HG02642 (cell line): ENCODE measurements at regions not wholly inside any gene's neighbourhood (a gene's known extent, or its start where the extent isn't known, plus 50 kb on each side); places are given as distances from the start of the nearest gene placed in this dataset.
"Not testable (repeated sequence)": the region's sequence is repeated elsewhere in the genome, so short reads cannot be mapped to it uniquely, and the experiment has no call there.

Experiments used
- ATAC-seq: cut with Tn5 transposase; IDR thresholded peaks from one replicate; pipeline ENCODE4 v1.9.1; 2021; ENCODE audit warnings: mild to moderate bottlenecking; ENCODE audit not compliant: unreplicated experiment, poor library complexity

DNA sequence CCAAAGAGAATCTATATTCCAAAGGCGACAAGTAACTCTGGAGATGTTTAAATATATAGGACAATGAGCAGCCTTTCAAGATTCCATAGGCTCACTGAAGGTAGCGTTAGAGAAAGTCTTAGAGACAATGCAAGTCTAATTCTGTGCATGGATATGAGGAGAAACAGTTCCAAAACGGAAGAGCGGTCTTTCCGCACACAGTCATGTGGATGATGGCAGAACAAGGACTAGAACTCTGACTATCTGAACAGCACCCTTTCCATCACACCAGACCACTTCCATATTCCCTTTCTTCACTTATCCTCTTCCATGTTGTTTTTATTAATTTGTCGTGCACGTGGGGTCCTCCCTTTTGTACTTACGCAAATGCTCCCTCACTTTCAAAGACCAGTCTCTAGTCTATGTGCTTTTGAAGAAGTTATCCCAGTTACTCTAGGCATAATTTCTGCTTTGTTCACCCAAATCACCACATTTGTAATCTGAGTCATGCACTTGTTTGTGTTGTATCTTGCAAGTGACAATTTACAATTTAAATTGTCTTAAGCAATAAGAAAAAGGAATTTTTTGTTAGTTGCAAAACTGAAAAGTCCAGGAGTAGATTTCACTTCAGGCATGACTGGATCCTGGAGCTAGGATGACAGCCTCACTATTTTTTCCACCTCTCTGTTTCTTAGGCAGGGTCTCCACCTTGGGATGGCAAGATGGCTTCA is 116.0 kb upstream of the ADRA1B start:
- no peak for ATAC-seq

DNA sequence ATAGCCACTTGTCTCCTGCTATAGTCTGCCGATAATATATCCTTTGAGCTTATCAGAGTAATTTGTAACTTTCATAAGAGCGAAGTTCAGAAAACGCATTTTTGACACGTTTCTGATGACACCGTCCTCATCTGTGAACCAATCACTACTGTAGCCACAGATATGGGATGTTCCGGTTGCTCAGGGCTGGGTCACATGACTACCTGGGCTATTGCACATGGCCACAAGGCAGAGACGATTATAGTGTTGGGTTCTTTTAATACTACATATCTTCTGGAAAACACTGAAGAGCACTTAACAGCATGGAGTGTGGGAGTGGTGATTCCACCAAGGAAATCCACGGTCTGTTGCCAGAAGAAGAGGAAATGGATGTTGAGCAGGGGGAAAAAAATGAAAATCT is 115.0 kb upstream of the ADRA1B start:
- no peak for ATAC-seq

DNA sequence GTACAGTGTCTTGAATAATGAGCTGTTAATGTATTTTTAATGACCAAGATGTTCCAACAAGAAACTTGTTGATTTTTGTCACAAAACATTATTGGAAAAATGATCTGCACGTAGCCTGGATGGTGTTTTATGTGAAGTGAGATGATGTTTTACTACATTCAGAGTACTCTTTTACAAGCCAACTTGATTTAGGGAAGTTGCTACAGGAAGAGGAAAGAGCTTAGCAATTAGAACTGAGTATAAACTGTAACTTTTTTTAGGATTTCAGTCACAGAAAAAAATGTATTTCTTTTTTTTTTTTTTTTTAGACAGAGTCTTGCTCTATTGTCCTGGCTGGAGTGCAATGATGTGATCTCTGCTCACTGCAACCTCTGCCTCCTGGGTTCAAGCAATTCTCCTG is 113.6 kb upstream of the ADRA1B start:
- no peak for ATAC-seq

DNA sequence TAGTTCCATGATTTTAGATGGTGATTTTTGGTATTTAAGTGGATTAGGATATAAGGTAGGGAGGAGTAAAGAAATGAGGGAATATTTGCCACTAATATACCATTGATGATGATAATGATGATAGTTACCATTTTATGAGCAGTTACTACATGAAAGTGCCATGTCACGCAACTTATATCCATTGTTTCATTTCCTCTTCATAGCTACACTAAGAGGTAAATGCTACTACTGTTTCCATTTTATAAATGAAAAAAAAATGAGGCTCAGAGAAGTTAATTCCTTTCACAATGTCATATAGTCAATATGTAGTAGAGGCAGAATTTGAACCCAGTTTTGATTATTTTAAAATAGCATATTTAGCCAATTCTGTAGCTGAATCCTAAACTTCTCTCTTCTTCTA is 112.2 kb upstream of the ADRA1B start:
- ATAC-seq: no peak

DNA sequence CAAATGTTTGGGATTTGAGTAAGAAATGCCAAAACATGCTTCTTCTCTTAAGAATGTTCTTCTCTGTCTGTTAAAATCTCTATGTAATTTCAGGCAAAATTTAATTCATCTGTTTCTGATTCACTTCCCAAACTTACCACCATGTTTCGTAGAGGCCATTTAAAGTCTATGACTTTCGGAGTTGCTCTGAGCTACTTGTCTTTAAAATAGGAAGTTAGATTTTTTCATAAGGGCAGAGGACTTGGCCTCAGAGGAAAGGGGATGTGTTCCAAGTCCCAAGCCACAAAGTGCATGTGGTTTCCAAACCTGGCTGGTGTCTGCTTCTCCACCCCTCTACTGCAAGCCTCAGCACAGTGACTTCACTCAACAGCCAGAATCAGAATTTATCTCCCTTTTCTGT is 111.3 kb upstream of the ADRA1B start:
- no peak for ATAC-seq

DNA sequence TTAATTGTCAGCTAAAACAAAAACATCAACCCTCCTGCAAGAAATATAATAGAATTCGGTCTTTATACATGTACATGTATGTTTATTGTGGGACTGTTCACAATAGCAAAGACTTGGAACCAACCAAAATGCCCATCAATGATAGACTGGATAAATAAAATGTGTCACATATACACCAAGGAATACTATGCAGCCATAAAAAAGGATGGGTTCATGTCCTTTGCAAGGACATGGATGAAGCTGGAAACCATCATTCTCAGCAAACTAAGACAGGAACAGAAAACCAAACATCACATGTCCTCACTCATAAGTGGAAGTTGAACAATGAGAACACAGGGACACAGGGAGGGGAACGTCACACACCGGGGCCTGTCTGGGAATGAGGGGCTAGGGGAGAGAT is 109.1 kb upstream of the ADRA1B start:
- not testable (repeated sequence) for ATAC-seq

DNA sequence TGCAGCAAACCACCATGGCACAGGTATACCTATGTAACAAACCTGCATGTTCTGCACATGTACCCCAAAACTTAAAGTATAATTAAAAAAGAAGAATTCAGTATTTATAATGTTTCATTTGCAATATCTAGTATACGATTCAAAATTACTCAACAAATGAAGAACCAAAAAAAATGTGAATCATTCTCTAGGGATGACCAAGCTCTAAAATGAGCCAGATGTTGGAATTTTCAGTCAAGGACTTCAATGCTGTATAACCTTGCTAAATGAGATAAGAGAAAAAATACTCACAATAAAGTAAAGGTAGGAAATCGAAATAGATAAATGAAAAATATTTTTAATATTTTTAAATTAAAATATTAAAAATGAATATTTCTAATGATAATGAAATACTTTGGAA is 108.7 kb upstream of the ADRA1B start:
- no peak for ATAC-seq

DNA sequence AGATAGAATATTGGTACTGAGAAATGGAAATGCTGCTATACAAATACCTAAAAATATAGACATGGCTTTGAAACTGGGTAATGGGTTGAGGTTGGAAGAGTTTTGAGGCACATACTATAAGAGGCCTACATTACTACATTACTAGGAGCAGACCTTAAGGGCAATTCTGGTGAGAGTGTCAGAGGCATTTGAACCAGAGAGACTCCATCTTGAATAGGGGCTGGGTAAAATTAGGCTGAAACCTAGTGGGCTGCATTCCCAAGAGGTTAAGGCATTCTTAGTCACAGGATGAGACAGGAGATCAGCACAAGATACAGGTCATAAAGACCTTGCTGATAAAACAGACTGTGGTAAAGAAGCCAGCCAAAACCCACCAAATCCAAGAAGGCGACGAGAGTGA is 104.6 kb upstream of the ADRA1B start:
- no peak for ATAC-seq

DNA sequence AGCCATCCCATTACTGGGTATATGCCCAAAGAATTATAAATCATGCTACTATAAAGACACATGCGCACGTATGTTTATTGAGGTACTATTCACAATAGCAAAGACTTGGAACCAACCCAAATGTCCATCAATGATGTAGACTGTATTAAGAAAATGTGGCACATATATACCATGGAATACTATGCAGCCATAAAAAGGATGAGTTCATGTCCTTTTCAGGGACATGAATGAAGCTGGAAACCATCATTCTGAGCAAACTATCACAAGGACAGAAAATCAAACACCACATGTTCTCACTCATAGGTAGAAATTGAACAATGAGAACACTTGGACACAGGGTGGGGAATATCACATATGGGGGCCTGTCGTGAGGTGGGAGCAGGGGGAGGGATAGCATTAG is 103.5 kb upstream of the ADRA1B start:
- ATAC-seq: not testable (repeated sequence)

DNA sequence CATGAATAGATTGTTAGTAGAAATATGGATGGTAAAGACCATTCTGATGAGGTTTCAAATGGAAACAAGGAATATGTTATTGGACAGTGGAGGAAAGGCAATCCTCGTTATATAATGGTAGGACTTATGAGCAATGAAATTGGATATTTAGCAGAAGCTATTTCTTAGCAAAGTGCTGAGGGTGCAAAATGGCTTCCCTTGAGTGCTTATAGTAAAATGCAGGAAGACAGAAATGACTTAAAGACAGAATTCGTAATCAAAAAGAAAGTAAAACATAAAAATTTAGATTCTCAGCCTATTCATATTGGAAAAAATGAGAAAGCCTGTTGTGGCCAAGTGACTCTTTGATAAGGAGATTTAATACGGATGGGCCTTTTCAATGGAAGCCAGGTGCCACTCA is 102.1 kb upstream of the ADRA1B start:
- ATAC-seq: no peak

DNA sequence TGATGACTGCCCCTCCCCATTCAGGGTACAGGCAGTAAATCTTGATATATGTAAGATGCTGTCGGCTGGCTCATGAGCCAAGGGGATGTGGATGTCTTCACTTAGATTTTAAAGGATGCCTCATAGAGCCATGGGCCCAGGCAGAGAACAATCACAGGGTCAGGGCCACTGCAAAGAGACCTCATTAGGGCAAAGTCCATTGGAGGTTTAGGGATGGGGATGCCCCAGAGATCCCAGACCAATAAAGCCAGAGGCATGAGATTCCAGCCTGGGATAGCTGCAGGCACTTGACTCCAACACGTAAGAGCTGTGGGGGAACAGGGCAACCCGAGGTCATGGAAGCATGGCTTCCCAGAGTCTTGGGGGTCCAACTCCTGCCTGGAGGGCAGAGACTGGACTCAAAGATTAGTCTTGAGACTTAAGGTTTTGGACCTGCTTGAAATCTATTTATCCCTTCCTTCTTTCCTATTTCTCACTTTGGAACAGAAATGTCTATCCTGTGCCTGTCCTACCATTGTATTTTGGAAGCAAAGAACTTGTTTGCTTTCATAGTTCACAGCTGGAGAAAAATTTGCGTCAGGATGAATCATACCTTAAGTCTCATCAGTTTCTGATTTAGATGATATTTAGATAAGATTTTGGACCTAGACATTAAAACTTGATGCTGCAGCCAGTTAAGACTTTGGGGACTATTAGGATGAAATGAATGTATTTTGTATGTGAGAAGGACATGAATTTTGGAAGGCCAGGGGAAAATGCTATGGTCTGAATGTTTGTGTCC is 101.3 kb upstream of the ADRA1B start:
- no peak for ATAC-seq

DNA sequence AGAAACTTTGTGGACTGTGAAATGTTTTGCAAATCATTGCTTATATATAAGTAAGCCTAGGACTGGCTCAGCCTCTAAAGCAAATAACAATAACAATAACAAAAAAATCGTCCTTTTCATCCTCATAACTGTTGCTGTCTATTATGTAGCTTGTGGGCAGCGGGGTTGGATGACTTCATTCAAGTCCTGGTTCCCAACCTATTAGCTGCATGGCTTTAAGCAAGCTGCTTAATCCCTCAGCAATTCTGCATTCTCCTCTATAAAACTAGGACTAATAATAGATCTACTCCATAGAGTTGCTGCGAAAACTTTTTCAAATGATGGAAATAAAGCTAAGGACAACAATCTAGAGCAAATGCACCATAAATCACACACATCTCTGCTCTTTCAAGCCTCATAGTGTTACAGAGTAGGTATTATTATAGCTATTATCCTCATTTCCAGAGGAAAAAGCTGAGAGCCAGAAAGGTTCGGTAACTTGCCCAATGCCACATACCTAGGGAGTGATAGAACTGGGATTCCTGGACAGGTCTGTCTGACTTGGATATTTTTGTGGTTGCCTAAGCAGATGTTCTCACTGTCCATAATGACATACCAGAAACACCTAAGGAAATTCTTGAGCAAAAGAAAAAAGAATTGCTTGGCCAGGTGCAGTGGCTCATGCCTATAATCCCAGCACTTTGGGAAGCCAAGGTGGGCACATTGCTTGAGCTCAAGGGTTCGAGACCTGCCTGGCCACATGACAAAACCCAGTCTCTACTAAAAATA is 98.8 kb upstream of the ADRA1B start:
- no peak for ATAC-seq

DNA sequence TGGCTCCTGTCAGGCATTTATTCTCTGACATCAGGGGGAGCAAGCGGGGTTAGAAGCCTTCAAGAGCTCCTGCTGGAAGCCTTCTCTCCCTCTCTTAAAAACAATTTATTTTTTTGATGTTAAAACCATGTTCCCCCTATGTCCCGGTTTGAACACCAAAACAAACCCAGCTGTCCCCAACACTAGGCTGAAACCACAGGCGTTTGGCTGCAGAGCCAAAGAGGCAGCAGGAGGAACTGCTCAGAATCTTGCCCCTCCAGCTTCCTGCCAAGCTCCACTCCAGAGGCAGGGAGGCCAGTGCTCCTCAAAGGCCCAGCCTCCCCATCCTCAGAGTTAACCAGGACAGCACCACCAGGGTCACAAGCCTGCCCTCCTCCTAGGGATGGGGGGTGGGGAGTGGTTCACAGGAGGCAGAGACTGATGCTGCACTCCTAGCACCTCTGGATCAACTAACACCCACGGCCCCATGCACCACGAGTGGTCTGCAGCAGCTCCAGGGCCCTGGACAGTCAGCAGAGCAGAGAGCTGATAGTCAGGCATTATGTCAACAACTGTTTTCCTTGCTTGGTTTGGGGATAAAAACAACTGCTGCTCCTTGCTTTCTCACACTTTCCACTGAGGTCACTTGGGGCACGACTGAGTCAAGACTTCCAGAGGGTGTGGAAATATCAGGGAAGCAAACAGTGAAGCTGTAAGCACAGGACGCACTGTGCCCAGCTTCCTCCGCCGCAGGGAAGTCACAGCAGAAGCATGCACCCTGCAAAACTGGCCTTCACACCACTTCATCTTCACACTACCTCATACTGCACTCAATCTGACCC is 96.5 kb upstream of the ADRA1B start:
- no peak for ATAC-seq

DNA sequence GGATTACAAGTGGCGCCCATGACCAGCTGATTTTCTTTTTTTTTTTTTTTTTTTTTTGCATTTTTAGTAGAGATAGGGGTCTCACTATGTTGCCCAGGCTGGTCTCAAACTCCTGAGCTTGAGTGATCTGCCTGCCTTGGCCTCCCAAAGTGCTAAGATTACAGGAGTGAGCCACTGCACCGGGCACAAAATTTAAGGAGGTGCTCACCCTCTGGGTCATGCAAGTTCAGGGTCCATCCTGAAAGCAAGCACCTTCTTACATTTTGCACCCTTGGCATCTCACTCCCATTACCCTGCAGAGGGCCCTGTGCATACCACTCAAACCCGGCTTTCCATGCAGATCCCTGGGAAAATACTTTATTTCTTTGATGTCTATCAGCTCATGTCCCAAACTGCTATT is 95.6 kb upstream of the ADRA1B start:
- ATAC-seq: no peak

DNA sequence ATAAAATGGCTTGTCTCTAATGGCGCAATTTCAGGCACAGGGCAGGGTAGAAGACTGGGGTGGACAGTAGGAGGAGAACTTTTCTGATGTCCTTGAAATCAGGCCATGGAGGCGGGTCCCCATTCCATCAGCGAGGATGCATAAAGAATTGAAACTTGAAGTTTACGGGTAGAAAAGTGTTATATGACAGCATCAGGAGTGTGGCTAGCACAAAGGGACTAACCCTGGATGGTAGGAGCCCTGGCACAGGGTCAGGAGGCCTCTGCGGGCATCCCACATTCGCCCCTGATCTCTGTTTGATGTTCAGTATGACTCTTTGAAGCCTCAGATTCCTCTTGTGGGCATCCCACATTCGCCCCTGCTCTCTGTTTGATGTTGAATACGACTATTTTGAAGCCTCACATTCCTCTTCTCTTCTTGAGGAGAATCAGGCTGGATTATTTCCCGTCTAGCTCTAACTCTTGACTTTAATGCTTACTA is 94.8 kb upstream of the ADRA1B start:
- ATAC-seq: no peak

DNA sequence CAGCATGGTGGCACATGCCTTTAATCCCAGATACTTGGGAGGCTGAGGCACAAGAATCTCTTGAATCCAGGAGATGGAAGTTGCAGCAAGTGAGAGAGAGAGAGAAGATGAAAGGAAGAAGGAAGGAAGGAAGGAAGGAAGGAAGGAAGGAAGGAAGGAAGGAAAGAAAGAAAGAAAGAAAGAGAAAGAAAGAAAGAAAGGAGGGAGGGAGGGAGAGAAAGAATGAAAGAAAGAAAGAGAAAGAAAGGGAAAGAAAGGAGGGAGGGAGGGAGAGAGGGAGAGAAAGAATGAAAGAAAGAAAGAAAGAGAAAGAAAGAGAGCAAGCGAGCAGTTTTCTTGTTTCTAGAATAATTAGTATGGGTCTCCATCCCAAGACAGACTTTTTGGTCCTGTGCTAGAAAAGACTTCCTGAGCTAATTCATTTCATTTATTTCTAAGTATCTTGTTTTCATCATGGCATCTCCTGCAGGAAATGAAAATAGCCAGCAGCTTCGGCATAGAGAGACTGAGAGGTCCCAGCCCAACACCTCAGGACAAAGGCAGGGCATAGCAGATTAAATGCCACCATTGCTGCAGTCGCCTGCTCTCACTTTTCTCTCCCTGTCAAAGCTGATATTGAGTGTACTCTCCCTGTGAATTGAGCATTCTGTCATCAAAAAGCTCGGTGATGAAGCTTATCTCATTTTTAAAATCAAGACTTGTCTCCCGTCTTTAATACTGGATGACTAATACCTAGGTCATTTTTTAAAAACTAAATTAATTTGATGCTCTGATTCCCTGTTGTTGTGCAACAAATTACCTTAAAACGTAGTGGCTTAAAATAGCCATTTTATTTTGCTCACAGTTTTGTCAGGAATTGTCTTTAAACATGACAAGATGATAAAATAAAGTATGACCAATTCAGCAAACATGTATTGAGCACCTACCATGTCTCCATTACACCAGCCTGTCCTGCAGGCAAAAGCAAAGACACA is 91.8 kb upstream of the ADRA1B start:
- no peak for ATAC-seq

DNA sequence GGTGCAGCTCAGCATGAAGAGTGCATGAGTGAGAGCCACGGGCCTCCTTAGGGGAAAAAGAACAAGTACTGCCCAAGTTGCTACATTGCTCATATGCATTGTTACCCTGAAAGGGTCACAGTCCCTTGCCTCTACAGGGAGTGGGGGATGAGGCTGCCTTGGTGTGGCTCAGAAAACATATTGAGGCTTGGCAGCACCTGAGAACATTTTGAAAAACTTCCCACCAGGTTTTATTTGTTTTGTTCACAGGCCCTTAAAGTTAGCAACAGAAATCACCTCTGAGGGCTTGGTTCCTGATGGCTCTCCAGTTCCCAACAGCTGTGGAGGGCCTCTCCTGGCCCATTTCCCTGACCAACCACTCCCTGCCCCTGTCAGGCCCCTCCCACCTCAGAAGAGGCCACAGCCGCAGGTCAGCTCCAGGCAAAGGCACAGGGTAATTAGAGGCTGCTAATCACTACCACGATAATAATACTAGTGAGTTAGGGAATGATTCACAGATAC is 90.7 kb upstream of the ADRA1B start:
- no peak for ATAC-seq

DNA sequence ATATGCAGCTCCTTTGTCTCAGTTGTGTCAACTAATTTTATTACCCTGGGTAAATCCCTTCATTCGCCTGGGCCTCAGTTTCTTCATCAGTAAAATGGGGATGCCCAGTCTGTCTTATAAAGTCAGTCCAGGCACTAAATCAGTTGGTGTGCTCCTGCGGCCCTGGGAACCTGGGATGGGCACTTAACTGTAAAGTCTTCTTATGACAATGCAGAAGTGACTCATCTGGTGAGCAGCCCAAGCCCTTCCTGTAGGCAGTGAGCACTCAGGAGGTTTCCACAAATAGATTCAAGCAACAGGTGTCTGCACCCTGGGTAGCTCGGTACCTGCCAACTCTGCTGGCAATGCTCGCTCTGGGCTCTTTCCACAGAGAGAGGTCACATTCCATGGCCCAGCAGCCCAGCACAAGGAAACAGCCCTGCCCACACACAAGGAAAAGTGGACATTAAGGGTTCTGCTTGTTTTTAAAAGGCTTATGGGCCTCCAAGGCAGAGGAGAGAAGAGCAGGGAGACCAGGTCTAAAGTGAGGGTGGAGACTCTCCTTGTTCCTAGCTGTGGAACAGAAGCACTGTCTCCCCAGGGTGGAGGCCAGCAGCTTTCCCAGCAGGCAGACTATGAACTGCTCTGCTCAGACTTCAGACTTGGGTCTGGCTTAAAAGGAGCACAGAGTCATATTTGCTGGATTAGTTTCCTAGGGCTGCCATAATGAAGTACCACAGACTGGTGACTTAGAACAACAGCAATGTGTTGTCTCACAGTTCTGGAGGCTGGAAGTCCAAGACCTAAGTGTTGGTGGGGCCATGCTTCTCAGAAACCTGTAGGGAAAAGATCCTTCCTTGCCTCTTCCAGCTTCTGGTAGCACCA is 89.7 kb upstream of the ADRA1B start:
- peak; percentile 86 for ATAC-seq
